ENCODE measurements at regions not wholly inside any gene's neighbourhood (a gene's known extent, or its start where the extent isn't known, plus 50 kb on each side); places are given as distances from the start of the nearest gene placed in this dataset.

GRCh38 chr4:148822572-148823418, 380.6 kb upstream of the NR3C2 start:
- Histone ChIP-seq H4K20me1 (ENCODE audit: control insufficient read depth, insufficient read depth) (no peaks in the 10 kb centered on the region), H3K27me3 (replicated peaks in 1 of 2; ENCODE audit: control insufficient read depth in 2 of 2, insufficient read depth in 2 of 2, low read length in 1 of 2) (no peaks in the 10 kb centered on the region), H3K36me3 (ENCODE audit: control insufficient read depth in 2 of 2, insufficient read depth in 2 of 2, low read length in 1 of 2) (no peaks in the 10 kb centered on the region), H3K79me2 (ENCODE audit: control insufficient read depth, insufficient read depth, low read length) (no peaks in the 10 kb centered on the region), H3K27ac (ENCODE audit: control insufficient read depth, insufficient read depth) (no peak overlapping the region), H3K4me1 (ENCODE audit: control insufficient read depth, insufficient read depth, low read length) (no peaks in the 10 kb centered on the region), H3K4me2 (ENCODE audit: control insufficient read depth, insufficient read depth) (no peak overlapping the region), H3K9me3 (replicated peaks; ENCODE audit: control insufficient read depth, insufficient read depth, low read length) (no peaks in the 10 kb centered on the region), H3K9ac (ENCODE audit: control insufficient read depth, insufficient read depth, low read length) (no peak overlapping the region), H2AFZ (ENCODE audit: control insufficient read depth, low read depth, low read length) (no peak overlapping the region), H3K4me3 (no peak overlapping the region)
- POLR2A ChIA-PET: no interaction called here
- DNase-seq (ENCODE audit: low read depth, low spot score) (no peak), ATAC-seq (no peak), FAIRE-seq (no peak)
- 5% methylated on average over 5 of the region's 5 CpGs for WGBS (ENCODE audit: insufficient coverage, insufficient replicate concordance, low lambda C conversion rate, missing lambda C conversion rate)
- CTCF ChIA-PET: no interaction called here
- RAD21 ChIA-PET (ENCODE audit: unreplicated experiment): no interaction called here
- SMC1A ChIA-PET (ENCODE audit: uncharacterized antibody, unreplicated experiment): no interaction called here
- in situ Hi-C loops (cut with MboI) (no loop called here), intact Hi-C loops (cut with micrococcal nuclease; ENCODE audit: unreplicated experiment) (no loop called here)
- TF ChIP-seq FOXK2 (IDR thresholded peaks at IDR 0.05): no peak
- TF ChIP-seq WRNIP1 (IDR thresholded peaks at IDR 0.05; ENCODE audit: borderline replicate concordance, low read depth, low read length): no peak
- no peak for TF ChIP-seq TCF3 (IDR thresholded peaks at IDR 0.05; ENCODE audit: borderline replicate concordance, insufficient read depth, low read depth, low read length)
- no peak for TF ChIP-seq E2F8 (IDR thresholded peaks at IDR 0.05; ENCODE audit: low read depth, partially characterized antibody)
- TF ChIP-seq CBX5 (IDR thresholded peaks at IDR 0.05; ENCODE audit: low read depth): no peak
- TF ChIP-seq MTA3 (IDR thresholded peaks at IDR 0.05; ENCODE audit: borderline replicate concordance, low read length): no peak
- TF ChIP-seq ESRRA (IDR thresholded peaks at IDR 0.05; ENCODE audit: low read length): no peak
- no peak for TF ChIP-seq NFYA (IDR thresholded peaks at IDR 0.05; ENCODE audit: borderline replicate concordance, low read depth, low read length)
- no peak for TF ChIP-seq HDAC2 (IDR thresholded peaks at IDR 0.05)
- no peak for TF ChIP-seq CHD1 (IDR thresholded peaks at IDR 0.05; ENCODE audit: low read depth, low read length)
- TF ChIP-seq ZNF687 (IDR thresholded peaks at IDR 0.05): no peak
- no peak for TF ChIP-seq NFYB (IDR thresholded peaks at IDR 0.05; ENCODE audit: insufficient read depth, low read depth, low read length)
- no peak for TF ChIP-seq KLF5 (IDR thresholded peaks at IDR 0.05; ENCODE audit: partially characterized antibody)
- no peak for TF ChIP-seq USF2 (IDR thresholded peaks at IDR 0.05; ENCODE audit: borderline replicate concordance, low read depth, low read length)
- TF ChIP-seq SREBF1 (IDR thresholded peaks at IDR 0.05; ENCODE audit: low read length): no peak
- no peak for TF ChIP-seq MAX (IDR thresholded peaks at IDR 0.05; ENCODE audit: low read depth, low read length)
- no peak for TF ChIP-seq CREB1 (IDR thresholded peaks at IDR 0.05; ENCODE audit: low read depth)
- no peak for TF ChIP-seq RAD51 (IDR thresholded peaks at IDR 0.05)
- BruUV-seq (replicated peaks): no TSS peak

Data from GM12878 (cell line).